ENCODE measurements at regions not wholly inside any gene's neighbourhood (a gene's known extent, or its start where the extent isn't known, plus 50 kb on each side); places are given as distances from the start of the nearest gene placed in this dataset.

GRCh38 chr1:117694543-117694942 is 88.7 kb downstream of the TENT5C start:
- TF ChIP-seq SUZ12 (IDR thresholded peaks at IDR 0.05; ENCODE audit: extremely low read depth, insufficient read depth, insufficient read length) (no peak), YY1 (IDR thresholded peaks at IDR 0.05; ENCODE audit: insufficient read depth, insufficient read length) (no peak), ZNF274 (IDR thresholded peaks at IDR 0.05; ENCODE audit: low read depth, low read length) (no peak)
